ENCODE measurements at regions not wholly inside any gene's neighbourhood (a gene's known extent, or its start where the extent isn't known, plus 50 kb on each side); places are given as distances from the start of the nearest gene placed in this dataset.

GRCh38 chr13:99698816-99699099, 197.5 kb downstream of the TM9SF2 start:
- TF ChIP-seq POLR2AphosphoS5 (IDR thresholded peaks at IDR 0.05; ENCODE audit: low read depth, low read length): no peak
- TF ChIP-seq SIN3A (IDR thresholded peaks at IDR 0.05; ENCODE audit: borderline replicate concordance, insufficient read depth, low read length): no peak
- no peak for TF ChIP-seq TAF1 (IDR thresholded peaks at IDR 0.05; ENCODE audit: borderline replicate concordance, insufficient read depth, low read length)

Data from PFSK-1 (cell line).